B cell (primary cell): ENCODE measurements at regions not wholly inside any gene's neighbourhood (a gene's known extent, or its start where the extent isn't known, plus 50 kb on each side); places are given as distances from the start of the nearest gene placed in this dataset.
A peak's percentile ranks its signal among the peaks of the same experiment; 100 is the strongest.

ENCODE experiments used
- ATAC-seq: fragments of 200-7000 bp; cut with Tn5 transposase; one replicate; pipeline ENCODE4 v1.10.0; 2021; ENCODE audit warnings: low read depth, mild to moderate bottlenecking, moderate number of reproducible peaks, moderate library complexity
- CTCF ChIA-PET: fragments of 350-600 bp; sonication (Branson Sonifier 250); formaldehyde crosslinking; loops from one replicate; lab custom pipeline; 2021; ENCODE audit warnings: antibody characterized with exemption, inconsistent platforms; lab: Charles Lee
- POLR2A ChIA-PET: fragments of 350-600 bp; sonication (Branson Sonifier 250); formaldehyde crosslinking; loops from one replicate; lab custom pipeline; 2021; ENCODE audit warnings: antibody characterized with exemption; lab: Charles Lee
- DNase-seq: peaks from one replicate; pipeline ENCODE4 v3.0.0; 2013
- H2AFZ ChIP-seq: 2 replicates; pipeline ENCODE4 v1.6.1; 2012; ENCODE audit warnings: mild to moderate bottlenecking, low read depth, low read length; ENCODE audit not compliant: insufficient read depth, poor library complexity, severe bottlenecking
- H3K27ac ChIP-seq, 2 donors: 1 replicate in 1 of 2; 2 replicates in 1 of 2; pipeline ENCODE4 v1.5.1; 2012 to 2013; ENCODE audit warnings: low read length in 2 of 2, mild to moderate bottlenecking in 2 of 2, moderate library complexity in 1 of 2
- H3K27me3 ChIP-seq, 4 experiments: fragments of 200-600 bp in 1 of 4; sonication (generic) in 1 of 4; replicated peaks in 1 of 4; 1 replicate in 2 of 4; 2 replicates in 2 of 4; pipeline versions ENCODE4 v1.6.1 to v1.7.0; 2013 to 2016; ENCODE audit warnings: low read length in 3 of 4, mild to moderate bottlenecking in 2 of 4, mixed read lengths in 1 of 4, moderate library complexity in 1 of 4; ENCODE audit not compliant: insufficient read depth in 4 of 4, control insufficient read depth in 3 of 4; ENCODE audit errors: control extremely low read depth in 1 of 4
- H3K36me3 ChIP-seq, 2 experiments: replicated peaks in 1 of 2; 1 replicate in 1 of 2; 2 replicates in 1 of 2; pipeline versions ENCODE4 v1.6.1 to v1.7.1; 2013; ENCODE audit warnings: low read length in 1 of 2; ENCODE audit not compliant: insufficient read depth in 2 of 2, control insufficient read depth in 1 of 2; ENCODE audit errors: control extremely low read depth in 1 of 2, extremely low read depth in 1 of 2
- H3K4me1 ChIP-seq, 2 donors: fragments of 200-600 bp in 1 of 2; sonication (generic) in 1 of 2; 1 replicate in 1 of 2; 2 replicates in 1 of 2; pipeline versions ENCODE4 v1.5.1 to v1.6.1; 2013 to 2017; ENCODE audit warnings: low read length in 2 of 2; ENCODE audit not compliant: control insufficient read depth in 2 of 2, insufficient read depth in 2 of 2
- H3K4me2 ChIP-seq: replicated peaks from 2 replicates; pipeline ENCODE3; 2012; ENCODE audit warnings: mild to moderate bottlenecking, low read depth, low read length; ENCODE audit not compliant: poor library complexity, severe bottlenecking
- H3K4me3 ChIP-seq, 5 experiments: fragments of 200-600 bp in 1 of 5; sonication (generic) in 1 of 5; 1 replicate in 3 of 5; 2 replicates in 2 of 5; pipeline versions ENCODE4 v1.5.1 to v1.7.0; 2011 to 2016; ENCODE audit warnings: low read length in 4 of 5, mild to moderate bottlenecking in 4 of 5, low read depth in 2 of 5, control low read depth in 1 of 5, moderate library complexity in 1 of 5; ENCODE audit not compliant: insufficient read depth in 1 of 5; ENCODE audit errors: control extremely low read depth in 1 of 5, extremely low read depth in 1 of 5
- H3K79me2 ChIP-seq: fragments of 200-600 bp; sonication (generic); one replicate; pipeline ENCODE4 v1.6.0; 2016; ENCODE audit warnings: low read length; ENCODE audit not compliant: control insufficient read depth, insufficient read depth
- H3K9ac ChIP-seq: fragments of 200-600 bp; sonication (generic); 2 replicates; pipeline ENCODE4 v1.6.1; 2017; ENCODE audit warnings: mild to moderate bottlenecking, low read length, moderate library complexity
- H3K9me3 ChIP-seq, 3 donors: one replicate each; pipeline versions ENCODE4 v1.6.1 to v1.7.1; 2013; ENCODE audit warnings: low read length in 2 of 3; ENCODE audit not compliant: control insufficient read depth in 2 of 3, insufficient read depth in 1 of 3; ENCODE audit errors: control extremely low read depth in 1 of 3
- H4K20me1 ChIP-seq: 2 replicates; pipeline ENCODE4 v1.6.0; 2012; ENCODE audit warnings: mild to moderate bottlenecking, low read length; ENCODE audit not compliant: insufficient read depth, control insufficient read depth, poor library complexity, severe bottlenecking
- H3K27ac Mint-ChIP-seq: one replicate; pipeline ENCODE4 v1.8.0; 2021; ENCODE audit warnings: mixed read lengths
- H3K27me3 Mint-ChIP-seq: one replicate; pipeline ENCODE4 v1.8.0; 2021; ENCODE audit warnings: mixed read lengths
- H3K4me1 Mint-ChIP-seq: one replicate; pipeline ENCODE4 v1.8.0; 2021; ENCODE audit warnings: mixed read lengths
- H3K4me3 Mint-ChIP-seq: one replicate; pipeline ENCODE4 v1.8.0; 2021; ENCODE audit warnings: mixed read lengths
- H3K9me3 Mint-ChIP-seq: one replicate; pipeline ENCODE4 v1.8.0; 2022; ENCODE audit warnings: mixed read lengths; ENCODE audit not compliant: insufficient read depth
- CTCF ChIP-seq: fragments of 200-600 bp; IDR thresholded peaks from one replicate; pipeline ENCODE4 v1.8.0; 2022; ENCODE audit warnings: antibody characterized with exemption, mild to moderate bottlenecking
- EZH2 ChIP-seq: IDR thresholded peaks from 2 replicates; pipeline ENCODE4 v1.6.1; 2012; ENCODE audit warnings: borderline replicate concordance, low read depth, mild to moderate bottlenecking, moderate library complexity, low read length; ENCODE audit not compliant: insufficient read depth, poor library complexity, severe bottlenecking
- WGBS: methylation state at CpG from one replicate; pipeline ENCODE4 v1.1.5; 2013; ENCODE audit warnings: missing lambda C conversion rate; ENCODE audit not compliant: insufficient coverage; 5-methylcytosine and 5-hydroxymethylcytosine counted together
- intact Hi-C: fragments of 100-400 bp; cut with micrococcal nuclease; formaldehyde crosslinking; loops from one replicate; pipeline ENCODE4 v1.10.0; 2022

- H2AFZ ChIP-seq: no peak overlapping the region
- Mint-ChIP-seq H3K4me1 (no peaks in the 10 kb centered on the region), H3K27ac (no peak overlapping the region), H3K4me3 (no peak overlapping the region), H3K9me3 (no peaks in the 10 kb centered on the region), H3K27me3 (peaks cover 18% of the 10 kb centered on the region)
- intact Hi-C loops: loop anchor here (2.0 to 10.0 kb wide), 2 partner anchors 238 to 400 kb away; partner anchors contain the start of gene RPGR
- peak; percentile 5 for DNase-seq
- H3K27ac ChIP-seq: no peak overlapping the region
- H4K20me1 ChIP-seq: no peaks in the 10 kb centered on the region
- no peak overlapping the region for H3K4me2 ChIP-seq
- no peak for TF ChIP-seq EZH2
- peak; percentile 14 for TF ChIP-seq CTCF
- CTCF ChIA-PET: interaction anchor here (1.6 to 3.3 kb wide), 2 partner anchors 241 to 401 kb away, joined by 4 to 9 read pairs; partner anchors contain the start of gene RPGR
- no peak overlapping the region for H3K9ac ChIP-seq
- H3K27me3 ChIP-seq: peaks cover 0 to 4% (median under 1%) of the 10 kb centered on the region in 4 experiments
- no peaks in the 10 kb centered on the region for H3K4me1 ChIP-seq
- POLR2A ChIA-PET: no interaction called here
- H3K79me2 ChIP-seq: no peaks in the 10 kb centered on the region
- no peak for ATAC-seq
- H3K4me3 ChIP-seq: no peak overlapping the region
- no peaks in the 10 kb centered on the region for H3K36me3 ChIP-seq
- no CpG with 5 or more reads among the region's 2 CpGs for WGBS
- H3K9me3 ChIP-seq: no peaks in the 10 kb centered on the region
Measured at GRCh38 chrX:37926700-37927099, 79.3 kb upstream of the DYNLT3 start.

- Mint-ChIP-seq H3K4me3 (no peak overlapping the region), H3K9me3 (no peaks in the 10 kb centered on the region), H3K27me3 (peaks cover 5% of the 10 kb centered on the region), H3K4me1 (no peaks in the 10 kb centered on the region), H3K27ac (no peak overlapping the region)
- no peaks in the 10 kb centered on the region for H3K4me1 ChIP-seq
- peaks cover 0 to 2% (median 0%) of the 10 kb centered on the region in 4 experiments for H3K27me3 ChIP-seq
- no peak overlapping the region for H3K4me2 ChIP-seq
- no peak overlapping the region for H2AFZ ChIP-seq
- no peak for TF ChIP-seq CTCF
- TF ChIP-seq EZH2: no peak
- POLR2A ChIA-PET: no interaction called here
- CTCF ChIA-PET: no interaction called here
- intact Hi-C loops: no loop called here
- H3K36me3 ChIP-seq: no peaks in the 10 kb centered on the region
- WGBS: no CpG with 5 or more reads among the region's 2 CpGs
- H3K27ac ChIP-seq: no peak overlapping the region
- no peak overlapping the region for H3K9ac ChIP-seq
- ATAC-seq (no peak), DNase-seq (no peak)
- no peaks in the 10 kb centered on the region for H3K79me2 ChIP-seq
- H3K4me3 ChIP-seq: no peak overlapping the region
- no peaks in the 10 kb centered on the region for H4K20me1 ChIP-seq
- no peaks in the 10 kb centered on the region for H3K9me3 ChIP-seq
Measured at GRCh38 chrX:37942170-37942569, 64.2 kb upstream of the SYTL5 start.
